ENCODE measurements at regions not wholly inside any gene's neighbourhood (a gene's known extent, or its start where the extent isn't known, plus 50 kb on each side); places are given as distances from the start of the nearest gene placed in this dataset.

DNA sequence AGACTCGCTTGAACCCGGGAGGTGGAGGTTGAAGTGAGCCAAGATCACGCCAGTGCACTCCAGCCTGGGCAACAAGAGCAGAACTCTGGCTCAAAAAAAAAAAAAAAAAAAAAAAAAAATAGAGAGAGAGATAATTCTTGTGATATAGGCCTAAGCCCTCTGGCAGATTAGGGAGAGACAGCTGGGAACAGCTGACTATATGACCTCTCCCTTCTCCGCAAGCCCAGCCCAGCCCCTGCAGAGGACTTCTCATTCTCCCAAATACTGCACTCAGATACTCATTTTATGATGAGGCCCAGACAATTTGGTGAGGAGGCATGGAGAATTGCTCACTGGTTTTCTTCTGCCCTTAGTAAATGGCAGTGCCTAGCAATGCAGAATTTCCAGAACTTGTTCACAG, 262.0 kb downstream of the HAUS1 start:
- no peak for DNase-seq (ENCODE audit: low read depth)
- H3K4me3 ChIP-seq (ENCODE audit: low read depth, low read length) = no peak overlapping the region
- TF ChIP-seq, protein P1, sequence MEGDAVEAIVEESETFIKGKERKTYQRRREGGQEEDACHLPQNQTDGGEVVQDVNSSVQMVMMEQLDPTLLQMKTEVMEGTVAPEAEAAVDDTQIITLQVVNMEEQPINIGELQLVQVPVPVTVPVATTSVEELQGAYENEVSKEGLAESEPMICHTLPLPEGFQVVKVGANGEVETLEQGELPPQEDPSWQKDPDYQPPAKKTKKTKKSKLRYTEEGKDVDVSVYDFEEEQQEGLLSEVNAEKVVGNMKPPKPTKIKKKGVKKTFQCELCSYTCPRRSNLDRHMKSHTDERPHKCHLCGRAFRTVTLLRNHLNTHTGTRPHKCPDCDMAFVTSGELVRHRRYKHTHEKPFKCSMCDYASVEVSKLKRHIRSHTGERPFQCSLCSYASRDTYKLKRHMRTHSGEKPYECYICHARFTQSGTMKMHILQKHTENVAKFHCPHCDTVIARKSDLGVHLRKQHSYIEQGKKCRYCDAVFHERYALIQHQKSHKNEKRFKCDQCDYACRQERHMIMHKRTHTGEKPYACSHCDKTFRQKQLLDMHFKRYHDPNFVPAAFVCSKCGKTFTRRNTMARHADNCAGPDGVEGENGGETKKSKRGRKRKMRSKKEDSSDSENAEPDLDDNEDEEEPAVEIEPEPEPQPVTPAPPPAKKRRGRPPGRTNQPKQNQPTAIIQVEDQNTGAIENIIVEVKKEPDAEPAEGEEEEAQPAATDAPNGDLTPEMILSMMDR (IDR thresholded peaks at IDR 0.05; ENCODE audit: insufficient read depth, low read depth, low read length) = no peak

DNA sequence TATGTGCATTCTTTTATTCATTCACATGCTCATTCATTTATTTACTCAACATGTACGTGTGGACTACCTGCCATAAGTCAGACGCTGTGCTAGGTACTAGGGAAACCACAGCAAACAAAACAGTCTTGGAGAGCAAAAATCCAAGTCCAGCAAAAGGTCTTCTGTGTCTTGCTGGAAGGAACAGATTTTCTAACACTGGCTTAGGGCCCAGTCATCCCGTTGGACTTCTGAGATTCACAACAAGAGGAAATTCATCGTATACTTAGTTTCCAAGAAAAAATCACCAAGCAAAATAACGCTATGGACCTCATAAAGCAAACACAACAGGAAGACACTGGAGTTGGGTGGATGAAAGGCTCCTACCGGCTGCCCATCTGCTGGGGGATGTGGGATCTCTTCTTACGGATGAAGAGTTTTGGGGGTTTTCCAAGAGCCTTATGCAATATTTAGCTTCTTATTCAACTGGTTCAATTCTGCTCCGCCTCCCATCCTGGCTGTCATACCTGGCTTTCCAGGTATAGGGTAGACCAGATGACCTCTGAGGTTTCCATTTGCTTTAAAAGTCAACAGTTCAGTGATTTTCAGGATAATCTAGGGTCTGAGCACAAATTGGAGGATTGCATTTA, 262.7 kb downstream of the HAUS1 start:
- TF ChIP-seq, protein P1 (IDR thresholded peaks at IDR 0.05; ENCODE audit: insufficient read depth, low read depth, low read length) = no peak
- DNase-seq (ENCODE audit: low read depth) = no peak
- H3K4me3 ChIP-seq (ENCODE audit: low read depth, low read length) = no peak overlapping the region

DNA sequence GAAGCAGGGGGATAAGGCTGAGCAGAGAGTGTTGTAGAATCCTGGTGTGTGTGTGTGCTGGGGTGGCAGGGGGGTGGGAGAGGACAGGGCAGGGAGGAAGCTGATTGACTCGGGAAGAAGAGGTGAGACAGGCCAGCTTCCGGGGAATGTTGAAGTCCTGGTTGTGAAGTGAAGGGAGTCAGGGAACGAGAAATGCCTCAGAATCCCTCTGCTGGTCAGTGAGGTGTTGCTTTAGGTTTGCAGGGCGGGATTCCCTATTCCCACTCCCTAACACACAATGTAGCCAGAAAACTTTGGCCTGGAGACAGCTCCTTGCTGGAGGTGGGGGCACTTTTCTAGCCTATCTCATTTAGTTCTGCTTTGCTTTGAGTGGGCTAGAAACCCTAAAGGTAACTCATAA, 265.1 kb downstream of the HAUS1 start:
- DNase-seq (ENCODE audit: low read depth) = no peak
- no peak overlapping the region for H3K4me3 ChIP-seq (ENCODE audit: low read depth, low read length)
- TF ChIP-seq, protein P1 (IDR thresholded peaks at IDR 0.05; ENCODE audit: insufficient read depth, low read depth, low read length) = no peak

DNA sequence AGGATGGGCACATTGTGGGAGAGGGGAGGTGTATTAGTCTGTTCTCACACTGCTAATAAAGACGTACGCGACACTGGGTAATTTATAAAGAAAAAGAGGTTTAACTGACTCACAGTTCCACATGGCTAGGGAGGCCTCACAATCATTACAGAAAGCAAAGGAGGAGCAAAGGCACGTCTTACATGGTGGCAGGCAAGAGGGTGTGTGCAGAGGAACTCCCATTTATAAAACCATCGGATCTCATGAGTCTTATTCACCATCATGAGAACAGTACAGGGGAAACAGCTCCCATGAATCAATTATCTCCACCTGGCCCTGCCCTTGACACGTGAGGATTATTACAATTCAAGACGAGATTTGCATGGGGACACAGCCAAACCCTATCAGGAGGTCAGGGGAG, 266.7 kb downstream of the HAUS1 start:
- TF ChIP-seq, protein P1 (IDR thresholded peaks at IDR 0.05; ENCODE audit: insufficient read depth, low read depth, low read length) = no peak
- DNase-seq (ENCODE audit: low read depth) = no peak
- H3K4me3 ChIP-seq (ENCODE audit: low read depth, low read length) = no peak overlapping the region

DNA sequence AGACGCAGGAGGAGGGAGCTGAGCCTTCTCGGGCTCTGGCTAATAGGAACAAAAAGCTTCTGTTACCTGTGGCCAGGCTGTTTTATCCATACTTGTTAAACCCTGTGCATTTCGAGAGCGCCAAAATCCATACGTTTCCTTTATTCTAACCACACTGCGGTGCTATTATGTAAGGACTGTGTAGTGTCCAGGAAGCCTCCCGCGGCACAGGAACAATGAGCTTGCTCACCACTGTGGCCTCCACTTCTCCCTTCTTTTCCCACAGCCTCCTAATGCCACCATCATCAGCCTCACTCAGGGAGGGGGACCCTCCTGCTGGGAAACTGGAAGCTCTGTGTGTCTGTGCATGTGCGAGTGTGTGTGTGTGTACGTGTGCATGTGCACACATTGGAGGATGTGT, 268.5 kb downstream of the HAUS1 start:
- H3K4me3 ChIP-seq (ENCODE audit: low read depth, low read length) = no peak overlapping the region
- no peak for DNase-seq (ENCODE audit: low read depth)
- TF ChIP-seq, protein P1 (IDR thresholded peaks at IDR 0.05; ENCODE audit: insufficient read depth, low read depth, low read length) = no peak

DNA sequence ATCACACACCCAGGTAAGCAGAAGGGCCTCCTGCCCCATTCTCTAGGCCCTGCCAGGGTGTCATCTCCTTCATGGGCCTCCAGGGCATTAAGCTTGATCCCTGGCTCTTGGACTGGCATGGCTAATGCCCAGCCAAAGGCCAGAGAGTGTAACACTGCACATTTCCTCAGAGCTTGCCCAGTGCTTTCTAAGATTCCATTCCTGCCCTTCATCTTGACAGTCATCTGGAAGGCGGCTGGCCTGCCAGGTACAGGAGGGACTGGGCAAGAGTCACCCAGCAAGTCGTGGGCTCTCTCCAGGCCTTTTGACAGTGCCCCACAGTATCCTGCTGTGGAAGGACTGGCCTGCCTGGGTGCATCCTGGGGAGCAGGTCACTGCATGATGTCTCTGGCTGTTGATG, 268.9 kb downstream of the HAUS1 start:
- H3K4me3 ChIP-seq (ENCODE audit: low read depth, low read length) = no peak overlapping the region
- TF ChIP-seq, protein P1 (IDR thresholded peaks at IDR 0.05; ENCODE audit: insufficient read depth, low read depth, low read length) = no peak
- DNase-seq (ENCODE audit: low read depth) = no peak

DNA sequence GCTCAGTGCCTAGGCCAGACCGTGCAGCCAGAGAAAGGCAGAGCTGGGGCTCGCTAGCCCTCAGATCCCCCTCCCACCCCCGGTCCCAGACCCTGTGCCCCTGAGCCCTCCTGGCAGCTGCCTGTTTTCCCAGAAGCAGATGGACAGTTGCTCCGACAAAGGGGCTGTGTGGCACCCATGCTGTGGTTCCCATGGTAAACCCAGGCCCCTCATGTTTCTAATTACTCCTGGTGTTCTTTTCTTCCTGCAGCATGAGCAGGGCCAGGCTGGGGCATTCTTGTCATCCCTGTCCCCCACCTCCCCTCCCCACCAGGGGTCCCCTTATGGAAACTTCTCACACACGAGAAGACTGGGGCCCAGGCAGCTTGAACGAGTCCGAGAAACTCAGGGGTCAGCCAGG, 269.6 kb downstream of the HAUS1 start:
- no peak overlapping the region for H3K4me3 ChIP-seq (ENCODE audit: low read depth, low read length)
- DNase-seq (ENCODE audit: low read depth) = no peak

More for the DNA sequence above, 269.6 kb downstream of the HAUS1 start:
- TF ChIP-seq, protein P1 (IDR thresholded peaks at IDR 0.05; ENCODE audit: insufficient read depth, low read depth, low read length) = no peak
